PFSK-1 (cell line): ENCODE measurements at regions not wholly inside any gene's neighbourhood (a gene's known extent, or its start where the extent isn't known, plus 50 kb on each side); places are given as distances from the start of the nearest gene placed in this dataset.

Experiments used
- FOXP2 ChIP-seq: optimal IDR thresholded peaks from 2 replicates; pipeline ENCODE3; 2011; ENCODE audit warnings: borderline replicate concordance, control low read depth, inconsistent platforms; ENCODE audit not compliant: insufficient read depth; ENCODE audit errors: extremely low read length, extremely low read depth
- POLR2AphosphoS5 ChIP-seq: IDR thresholded peaks from 2 replicates; pipeline ENCODE4 v1.6.1; 2012; ENCODE audit warnings: low read depth, mild to moderate bottlenecking, control low read depth, low read length, moderate library complexity
- TAF1 ChIP-seq: IDR thresholded peaks from 2 replicates; pipeline ENCODE4 v1.6.1; 2012; ENCODE audit warnings: low read length, control low read depth, borderline replicate concordance; ENCODE audit not compliant: insufficient read depth
- TF ChIP-seq, protein P1 (sequence below), 2 experiments: IDR thresholded peaks; 2 replicates each; pipeline versions ENCODE4 v1.6.1 to v1.8.0; 2011 to 2012; ENCODE audit warnings: low read depth in 2 of 2, low read length in 2 of 2, control low read depth in 1 of 2, inconsistent platforms in 1 of 2, mild to moderate bottlenecking in 1 of 2, moderate library complexity in 1 of 2; ENCODE audit not compliant: insufficient read depth in 1 of 2

DNA sequence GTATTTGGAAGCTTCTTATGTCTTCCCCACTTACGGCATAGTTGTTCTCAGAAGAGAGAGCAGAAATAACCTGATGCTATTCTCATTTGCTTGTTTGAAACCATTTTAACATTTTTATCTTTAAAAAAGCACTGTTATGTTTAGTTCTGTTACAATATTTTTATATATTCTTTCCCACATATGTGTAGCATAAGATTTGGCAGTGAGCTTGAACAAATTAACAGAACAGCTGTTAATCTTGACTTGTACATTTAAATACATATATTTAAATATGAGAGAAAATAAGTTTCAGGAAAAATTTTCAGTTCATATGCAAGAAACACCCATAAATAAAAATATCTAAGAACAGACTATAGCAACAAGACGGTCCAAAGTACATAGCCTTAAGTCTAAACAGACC lies 431.7 kb upstream of the IRAK1BP1 start:
- TF ChIP-seq POLR2AphosphoS5: no peak
- TF ChIP-seq, protein P1, sequence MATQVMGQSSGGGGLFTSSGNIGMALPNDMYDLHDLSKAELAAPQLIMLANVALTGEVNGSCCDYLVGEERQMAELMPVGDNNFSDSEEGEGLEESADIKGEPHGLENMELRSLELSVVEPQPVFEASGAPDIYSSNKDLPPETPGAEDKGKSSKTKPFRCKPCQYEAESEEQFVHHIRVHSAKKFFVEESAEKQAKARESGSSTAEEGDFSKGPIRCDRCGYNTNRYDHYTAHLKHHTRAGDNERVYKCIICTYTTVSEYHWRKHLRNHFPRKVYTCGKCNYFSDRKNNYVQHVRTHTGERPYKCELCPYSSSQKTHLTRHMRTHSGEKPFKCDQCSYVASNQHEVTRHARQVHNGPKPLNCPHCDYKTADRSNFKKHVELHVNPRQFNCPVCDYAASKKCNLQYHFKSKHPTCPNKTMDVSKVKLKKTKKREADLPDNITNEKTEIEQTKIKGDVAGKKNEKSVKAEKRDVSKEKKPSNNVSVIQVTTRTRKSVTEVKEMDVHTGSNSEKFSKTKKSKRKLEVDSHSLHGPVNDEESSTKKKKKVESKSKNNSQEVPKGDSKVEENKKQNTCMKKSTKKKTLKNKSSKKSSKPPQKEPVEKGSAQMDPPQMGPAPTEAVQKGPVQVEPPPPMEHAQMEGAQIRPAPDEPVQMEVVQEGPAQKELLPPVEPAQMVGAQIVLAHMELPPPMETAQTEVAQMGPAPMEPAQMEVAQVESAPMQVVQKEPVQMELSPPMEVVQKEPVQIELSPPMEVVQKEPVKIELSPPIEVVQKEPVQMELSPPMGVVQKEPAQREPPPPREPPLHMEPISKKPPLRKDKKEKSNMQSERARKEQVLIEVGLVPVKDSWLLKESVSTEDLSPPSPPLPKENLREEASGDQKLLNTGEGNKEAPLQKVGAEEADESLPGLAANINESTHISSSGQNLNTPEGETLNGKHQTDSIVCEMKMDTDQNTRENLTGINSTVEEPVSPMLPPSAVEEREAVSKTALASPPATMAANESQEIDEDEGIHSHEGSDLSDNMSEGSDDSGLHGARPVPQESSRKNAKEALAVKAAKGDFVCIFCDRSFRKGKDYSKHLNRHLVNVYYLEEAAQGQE (IDR thresholded peaks at IDR 0.05; ENCODE audit: insufficient read depth in 1 of 2, low read depth in 2 of 2, low read length in 2 of 2): no peak
- no peak for TF ChIP-seq FOXP2
- TF ChIP-seq TAF1: no peak
